Osteoblast (primary cell): ENCODE measurements at regions not wholly inside any gene's neighbourhood (a gene's known extent, or its start where the extent isn't known, plus 50 kb on each side); places are given as distances from the start of the nearest gene placed in this dataset.

Experiments used
- DNase-seq: peaks from one replicate; pipeline ENCODE4 v3.0.0; 2011; ENCODE audit warnings: low spot score, mixed read lengths; ENCODE audit not compliant: insufficient read length; ENCODE audit errors: missing footprints
- H2AFZ ChIP-seq: 2 replicates; pipeline ENCODE4 v1.6.0; 2011; ENCODE audit warnings: mild to moderate bottlenecking, low read length
- H3K27ac ChIP-seq: 2 replicates; pipeline ENCODE4 v1.5.1; 2011; ENCODE audit warnings: mild to moderate bottlenecking, low read depth, low read length, moderate library complexity
- H3K27me3 ChIP-seq: 2 replicates; pipeline ENCODE4 v1.6.0; 2012; ENCODE audit warnings: mild to moderate bottlenecking, control low read depth, inconsistent platforms, low read length, moderate library complexity; ENCODE audit not compliant: insufficient read depth
- H3K36me3 ChIP-seq: 2 replicates; pipeline ENCODE4 v1.5.1; 2011; ENCODE audit warnings: mild to moderate bottlenecking, low read length, control low read depth, moderate library complexity; ENCODE audit not compliant: insufficient read depth
- H3K4me1 ChIP-seq: 2 replicates; pipeline ENCODE4 v1.5.1; 2011; ENCODE audit warnings: mild to moderate bottlenecking, low read length, control low read depth, moderate library complexity; ENCODE audit not compliant: insufficient read depth
- H3K4me2 ChIP-seq: 2 replicates; pipeline ENCODE4 v1.6.0; 2011; ENCODE audit warnings: mild to moderate bottlenecking, low read length; ENCODE audit not compliant: insufficient read depth
- H3K4me3 ChIP-seq: fragments of 200-600 bp; sonication (generic); 3 replicates; pipeline ENCODE4 v1.5.1; 2012; ENCODE audit warnings: mild to moderate bottlenecking, low read length, inconsistent platforms; ENCODE audit not compliant: insufficient read depth
- H3K79me2 ChIP-seq: 2 replicates; pipeline ENCODE4 v1.6.0; 2012; ENCODE audit warnings: mild to moderate bottlenecking, low read length, control low read depth, inconsistent platforms; ENCODE audit not compliant: insufficient read depth
- H3K9me3 ChIP-seq: 2 replicates; pipeline ENCODE4 v1.5.1; 2011; ENCODE audit warnings: low read depth, low read length, control low read depth
- H4K20me1 ChIP-seq: 2 replicates; pipeline ENCODE4 v1.6.0; 2012; ENCODE audit warnings: mild to moderate bottlenecking, low read length, control low read depth; ENCODE audit not compliant: insufficient read depth
- TF ChIP-seq, protein P1 (sequence below): IDR thresholded peaks from 2 replicates; pipeline ENCODE4 v1.5.1; 2011; ENCODE audit warnings: mild to moderate bottlenecking, low read depth, low read length, moderate library complexity; ENCODE audit errors: extremely low read depth

DNA sequence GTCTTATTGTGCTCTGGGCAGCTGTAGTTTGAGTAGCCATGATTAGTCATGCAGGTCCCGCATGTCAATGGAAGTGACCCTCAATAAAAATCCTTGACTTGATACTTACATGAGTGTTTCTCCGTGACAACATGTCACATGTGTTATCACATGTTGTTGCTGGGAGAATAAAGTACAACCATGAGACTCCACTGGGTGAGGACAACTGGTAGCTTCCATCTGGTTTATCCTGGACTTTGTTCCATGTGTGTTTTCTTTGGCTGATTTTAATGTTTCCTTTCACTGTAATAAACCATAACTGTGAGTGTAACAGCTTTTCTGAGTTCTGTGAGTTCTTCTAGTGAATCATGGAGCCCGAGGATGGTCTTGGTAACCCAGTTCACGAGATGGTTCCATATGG is 63.1 kb upstream of the NDN start:
- Histone ChIP-seq H4K20me1 (no peaks in the 10 kb centered on the region), H3K79me2 (no peaks in the 10 kb centered on the region), H3K36me3 (no peaks in the 10 kb centered on the region), H2AFZ (no peak overlapping the region), H3K4me3 (no peak overlapping the region), H3K4me1 (no peaks in the 10 kb centered on the region), H3K27me3 (no peaks in the 10 kb centered on the region), H3K27ac (no peak overlapping the region), H3K9me3 (peaks cover 5% of the 10 kb centered on the region), H3K4me2 (no peak overlapping the region)
- TF ChIP-seq, protein P1, sequence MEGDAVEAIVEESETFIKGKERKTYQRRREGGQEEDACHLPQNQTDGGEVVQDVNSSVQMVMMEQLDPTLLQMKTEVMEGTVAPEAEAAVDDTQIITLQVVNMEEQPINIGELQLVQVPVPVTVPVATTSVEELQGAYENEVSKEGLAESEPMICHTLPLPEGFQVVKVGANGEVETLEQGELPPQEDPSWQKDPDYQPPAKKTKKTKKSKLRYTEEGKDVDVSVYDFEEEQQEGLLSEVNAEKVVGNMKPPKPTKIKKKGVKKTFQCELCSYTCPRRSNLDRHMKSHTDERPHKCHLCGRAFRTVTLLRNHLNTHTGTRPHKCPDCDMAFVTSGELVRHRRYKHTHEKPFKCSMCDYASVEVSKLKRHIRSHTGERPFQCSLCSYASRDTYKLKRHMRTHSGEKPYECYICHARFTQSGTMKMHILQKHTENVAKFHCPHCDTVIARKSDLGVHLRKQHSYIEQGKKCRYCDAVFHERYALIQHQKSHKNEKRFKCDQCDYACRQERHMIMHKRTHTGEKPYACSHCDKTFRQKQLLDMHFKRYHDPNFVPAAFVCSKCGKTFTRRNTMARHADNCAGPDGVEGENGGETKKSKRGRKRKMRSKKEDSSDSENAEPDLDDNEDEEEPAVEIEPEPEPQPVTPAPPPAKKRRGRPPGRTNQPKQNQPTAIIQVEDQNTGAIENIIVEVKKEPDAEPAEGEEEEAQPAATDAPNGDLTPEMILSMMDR = no peak
- DNase-seq = no peak

DNA sequence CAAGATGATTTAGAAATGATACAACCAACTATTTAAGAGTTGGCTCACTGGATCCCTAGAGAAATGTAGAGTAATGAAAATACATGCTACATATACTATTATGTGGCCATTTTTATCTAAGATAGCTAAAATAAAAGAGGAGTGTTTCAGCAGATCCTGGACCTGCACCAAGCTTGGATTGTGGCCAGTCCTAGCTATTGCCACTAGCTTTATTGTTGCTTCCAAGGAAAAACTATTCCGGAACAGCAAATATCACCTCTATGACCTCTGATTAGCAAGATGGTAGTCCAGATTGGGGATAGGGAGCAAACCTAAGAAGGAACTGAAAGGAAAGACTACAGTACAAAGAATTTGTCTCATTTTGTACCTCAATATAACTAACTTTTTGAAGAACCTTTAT is 63.7 kb upstream of the NDN start:
- no peak for DNase-seq

DNA sequence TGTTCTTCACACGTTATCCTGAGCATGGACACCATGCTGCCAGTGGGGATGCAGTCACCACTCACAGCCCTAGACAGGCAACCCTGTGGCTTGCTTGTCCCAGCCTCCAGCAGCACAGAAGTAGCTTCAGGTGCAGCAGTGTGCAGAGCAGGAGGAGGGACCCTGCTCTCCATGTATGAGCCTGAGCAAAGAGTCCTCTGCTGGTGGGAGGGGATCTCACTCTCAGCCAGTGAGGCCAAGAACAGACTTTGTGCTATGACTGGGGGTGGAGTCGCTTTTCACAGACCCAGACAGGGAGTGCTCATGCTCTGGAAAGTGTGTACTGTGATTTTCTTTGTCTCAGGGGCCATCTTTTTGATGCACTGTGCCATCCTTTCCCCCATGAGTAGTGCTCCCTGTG is 66.1 kb upstream of the NDN start:
- TF ChIP-seq, protein P1 = no peak
- H3K27me3 ChIP-seq = no peaks in the 10 kb centered on the region
- H3K4me2 ChIP-seq = no peak overlapping the region

More for the DNA sequence above, 63.7 kb upstream of the NDN start:
- no peak overlapping the region for H3K4me2 ChIP-seq
- no peaks in the 10 kb centered on the region for H3K27me3 ChIP-seq
- H3K9me3 ChIP-seq = peaks cover 5% of the 10 kb centered on the region
- no peak overlapping the region for H3K27ac ChIP-seq
- no peaks in the 10 kb centered on the region for H3K4me1 ChIP-seq
- no peak overlapping the region for H2AFZ ChIP-seq
- no peaks in the 10 kb centered on the region for H3K36me3 ChIP-seq
- no peaks in the 10 kb centered on the region for H4K20me1 ChIP-seq
- TF ChIP-seq, protein P1 = no peak
- H3K79me2 ChIP-seq = no peaks in the 10 kb centered on the region
- no peak overlapping the region for H3K4me3 ChIP-seq

DNA sequence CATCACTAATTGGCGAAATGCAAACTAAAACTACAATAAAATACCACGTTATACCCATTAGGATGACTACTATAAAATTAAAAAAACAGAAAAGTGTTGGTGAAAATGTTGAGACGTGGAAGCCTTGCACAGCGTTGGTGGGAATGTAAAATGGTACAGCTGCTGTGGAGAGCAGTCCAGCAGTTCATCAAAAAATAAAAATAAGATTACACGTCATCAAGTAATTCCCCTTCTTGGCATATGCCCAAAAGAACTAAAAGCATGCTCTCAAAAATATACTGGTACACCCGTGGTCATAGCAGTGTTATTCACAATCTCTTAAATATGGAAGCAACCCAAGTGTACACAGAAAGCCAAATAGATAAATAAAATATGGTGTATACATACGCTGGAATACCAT is 71.8 kb upstream of the NDN start:
- H2AFZ ChIP-seq = no peak overlapping the region
- DNase-seq = no peak
- TF ChIP-seq, protein P1 = no peak
- no peaks in the 10 kb centered on the region for H3K9me3 ChIP-seq
- no peak overlapping the region for H3K27ac ChIP-seq
- no peaks in the 10 kb centered on the region for H3K27me3 ChIP-seq
- no peaks in the 10 kb centered on the region for H4K20me1 ChIP-seq
- no peak overlapping the region for H3K4me3 ChIP-seq
- no peaks in the 10 kb centered on the region for H3K36me3 ChIP-seq
- H3K4me2 ChIP-seq = no peak overlapping the region
- no peaks in the 10 kb centered on the region for H3K4me1 ChIP-seq
- no peaks in the 10 kb centered on the region for H3K79me2 ChIP-seq

More for the DNA sequence above, 66.1 kb upstream of the NDN start:
- Histone ChIP-seq H3K4me1 (no peaks in the 10 kb centered on the region), H2AFZ (no peak overlapping the region), H3K27ac (no peak overlapping the region), H4K20me1 (no peaks in the 10 kb centered on the region), H3K9me3 (peaks cover 5% of the 10 kb centered on the region), H3K79me2 (no peaks in the 10 kb centered on the region), H3K4me3 (no peak overlapping the region), H3K36me3 (no peaks in the 10 kb centered on the region)
- no peak for DNase-seq
